NCI-H128 (cell line): ENCODE measurements at regions not wholly inside any gene's neighbourhood (a gene's known extent, or its start where the extent isn't known, plus 50 kb on each side); places are given as distances from the start of the nearest gene placed in this dataset.
"Not testable (repeated sequence)": the region's sequence is repeated elsewhere in the genome, so short reads cannot be mapped to it uniquely, and the experiment has no call there.

Experiments used
- DNase-seq: peaks from one replicate; lab custom pipeline; 2025; ENCODE audit not compliant: unreplicated experiment; lab: John Stamatoyannopoulos, UW

- no peak for DNase-seq
These were observed 124.2 kb upstream of the N4BP1 start for GRCh38 chr16:48734220-48734619.

- DNase-seq = no peak
These were observed 94.7 kb upstream of the N4BP1 start for GRCh38 chr16:48704710-48705109.

GRCh38 chr16:48687421-48688038 is 77.5 kb upstream of the N4BP1 start:
- peak; percentile 4 for DNase-seq

- no peak for DNase-seq
These were observed 74.2 kb upstream of the N4BP1 start for GRCh38 chr16:48684148-48684547.

- DNase-seq = no peak
These were observed 73.0 kb upstream of the N4BP1 start for GRCh38 chr16:48682971-48683370.

GRCh38 chr16:48681520-48681919 is 71.5 kb upstream of the N4BP1 start:
- DNase-seq = no peak

GRCh38 chr16:48680881-48681280 is 70.9 kb upstream of the N4BP1 start:
- DNase-seq = no peak

GRCh38 chr16:48676836-48677235 is 66.9 kb upstream of the N4BP1 start:
- no peak for DNase-seq

GRCh38 chr16:48668184-48668583 is 58.2 kb upstream of the N4BP1 start:
- DNase-seq = not testable (repeated sequence)

- DNase-seq = no peak
These were observed 50.0 kb upstream of the N4BP1 start for GRCh38 chr16:48659940-48660339.
